Activated CD4-positive, alpha-beta memory T cell treated with anti-CD3 and anti-CD28 coated beads for 36 hours (primary cell): ENCODE measurements at regions not wholly inside any gene's neighbourhood (a gene's known extent, or its start where the extent isn't known, plus 50 kb on each side); places are given as distances from the start of the nearest gene placed in this dataset.
"Not testable (repeated sequence)": the region's sequence is repeated elsewhere in the genome, so short reads cannot be mapped to it uniquely, and the experiment has no call there.

Experiments used
- CTCF ChIA-PET: fragments of 350-600 bp; sonication (Branson Sonifier 250); formaldehyde crosslinking; loops from one replicate; lab custom pipeline; 2021; ENCODE audit warnings: antibody characterized with exemption, inconsistent platforms; lab: Charles Lee
- POLR2A ChIA-PET: fragments of 350-600 bp; sonication (Branson Sonifier 250); formaldehyde crosslinking; loops from one replicate; lab custom pipeline; 2021; ENCODE audit warnings: antibody characterized with exemption; lab: Charles Lee
- DNase-seq: peaks from one replicate; pipeline ENCODE4 v3.0.0-alpha.2; 2020
- H3K27ac Mint-ChIP-seq: one replicate; pipeline ENCODE4 v1.8.0; 2021; ENCODE audit warnings: mixed read lengths
- H3K27me3 Mint-ChIP-seq: one replicate; pipeline ENCODE4 v1.8.0; 2021; ENCODE audit warnings: mixed read lengths
- H3K36me3 Mint-ChIP-seq: one replicate; pipeline ENCODE4 v1.8.0; 2021; ENCODE audit warnings: mixed read lengths
- H3K4me1 Mint-ChIP-seq: one replicate; pipeline ENCODE4 v1.8.0; 2021; ENCODE audit warnings: low read depth, mixed read lengths
- H3K4me3 Mint-ChIP-seq: one replicate; pipeline ENCODE4 v1.8.0; 2021; ENCODE audit warnings: mild to moderate bottlenecking, mixed read lengths
- H3K9me3 Mint-ChIP-seq: one replicate; pipeline ENCODE4 v1.8.0; 2021; ENCODE audit warnings: mixed read lengths
- intact Hi-C: fragments of 100-400 bp; cut with micrococcal nuclease; formaldehyde crosslinking; loops from one replicate; pipeline ENCODE4 v1.15.1; 2023

DNA sequence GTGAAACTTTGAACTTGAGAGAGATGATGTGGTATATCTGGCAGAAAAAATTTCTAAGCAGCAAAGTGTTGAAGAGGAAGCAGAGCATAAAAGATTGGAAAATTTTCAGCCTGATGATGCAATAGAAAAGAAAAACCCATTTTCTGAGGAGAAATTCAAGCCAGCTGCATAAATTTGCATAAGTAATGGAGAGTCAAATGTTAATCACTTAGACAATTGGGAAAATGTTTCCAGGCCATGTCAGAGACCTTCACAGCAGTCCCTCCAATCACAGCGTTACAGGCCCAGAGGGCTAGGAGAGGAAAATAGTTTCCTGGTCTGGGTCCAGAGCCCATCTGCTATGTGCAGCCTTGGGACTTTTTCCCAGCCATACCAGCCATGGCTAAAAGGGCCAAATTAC is 469.0 kb upstream of the FOXG1 start:
- Mint-ChIP-seq H3K36me3 (no peaks in the 10 kb centered on the region), H3K4me1 (no peaks in the 10 kb centered on the region), H3K27ac (no peak overlapping the region), H3K9me3 (peaks cover 47% of the 10 kb centered on the region), H3K27me3 (no peaks in the 10 kb centered on the region), H3K4me3 (no peak overlapping the region)
- intact Hi-C loops = no loop called here
- POLR2A ChIA-PET = no interaction called here
- CTCF ChIA-PET = no interaction called here
- DNase-seq = no peak

DNA sequence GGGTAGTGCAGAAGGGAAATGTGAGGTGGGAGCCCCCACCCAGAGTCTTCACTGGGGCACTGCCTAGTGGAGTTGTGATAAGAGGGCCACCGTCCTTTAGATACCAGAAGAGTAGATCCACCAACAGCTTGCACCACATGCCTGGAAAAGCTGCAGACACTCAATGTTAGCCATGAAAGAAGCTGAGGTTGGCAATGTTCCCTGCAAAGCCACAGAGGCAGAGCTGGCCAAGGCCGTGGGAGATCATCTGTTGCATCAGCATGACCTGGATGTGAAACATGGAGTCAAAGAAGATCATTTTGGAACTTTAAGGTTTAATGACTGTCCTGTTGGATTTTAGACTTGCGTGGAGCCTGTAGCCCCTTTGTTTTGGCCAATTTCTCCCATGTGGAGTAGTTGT is 468.4 kb upstream of the FOXG1 start:
- ChIA-PET POLR2A (no interaction called here), CTCF (no interaction called here)
- H3K4me3 Mint-ChIP-seq = no peak overlapping the region
- no peak overlapping the region for H3K27ac Mint-ChIP-seq
- DNase-seq = no peak
- no peaks in the 10 kb centered on the region for H3K4me1 Mint-ChIP-seq
- H3K27me3 Mint-ChIP-seq = no peaks in the 10 kb centered on the region
- H3K9me3 Mint-ChIP-seq = peaks cover 48% of the 10 kb centered on the region
- no peaks in the 10 kb centered on the region for H3K36me3 Mint-ChIP-seq
- intact Hi-C loops = no loop called here

DNA sequence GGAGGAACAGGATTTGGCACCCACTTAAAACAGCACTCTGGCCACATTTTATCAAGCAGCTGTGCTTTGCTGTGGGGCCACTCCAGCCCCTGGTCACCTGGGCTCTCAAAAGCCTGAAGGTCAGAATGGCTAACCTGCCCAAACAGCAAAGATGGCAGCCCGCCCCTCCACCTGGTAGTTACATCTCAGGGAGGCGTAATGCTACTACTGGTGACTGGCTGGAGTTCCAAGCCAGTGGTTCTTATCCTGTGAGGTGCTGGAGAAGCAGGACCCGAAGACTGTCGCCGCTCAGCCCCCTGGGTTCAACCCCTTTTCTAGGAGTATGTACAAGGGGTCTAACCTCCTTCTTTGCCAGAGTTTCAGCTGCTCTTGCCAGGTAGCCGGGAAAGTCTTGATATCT is 467.4 kb upstream of the FOXG1 start:
- Mint-ChIP-seq H3K27me3 (no peaks in the 10 kb centered on the region), H3K4me3 (no peak overlapping the region), H3K27ac (no peak overlapping the region), H3K4me1 (no peaks in the 10 kb centered on the region), H3K36me3 (no peaks in the 10 kb centered on the region), H3K9me3 (peaks cover 41% of the 10 kb centered on the region)
- ChIA-PET POLR2A (no interaction called here), CTCF (no interaction called here)
- no peak for DNase-seq
- intact Hi-C loops = no loop called here

GRCh38 chr14:28300356-28300755 is 466.2 kb upstream of the FOXG1 start:
- ChIA-PET POLR2A (no interaction called here), CTCF (no interaction called here)
- Mint-ChIP-seq H3K4me3 (no peak overlapping the region), H3K9me3 (peaks cover 31% of the 10 kb centered on the region), H3K36me3 (no peaks in the 10 kb centered on the region), H3K27me3 (no peaks in the 10 kb centered on the region), H3K27ac (no peak overlapping the region), H3K4me1 (no peaks in the 10 kb centered on the region)
- DNase-seq = no peak
- intact Hi-C loops = no loop called here

DNA sequence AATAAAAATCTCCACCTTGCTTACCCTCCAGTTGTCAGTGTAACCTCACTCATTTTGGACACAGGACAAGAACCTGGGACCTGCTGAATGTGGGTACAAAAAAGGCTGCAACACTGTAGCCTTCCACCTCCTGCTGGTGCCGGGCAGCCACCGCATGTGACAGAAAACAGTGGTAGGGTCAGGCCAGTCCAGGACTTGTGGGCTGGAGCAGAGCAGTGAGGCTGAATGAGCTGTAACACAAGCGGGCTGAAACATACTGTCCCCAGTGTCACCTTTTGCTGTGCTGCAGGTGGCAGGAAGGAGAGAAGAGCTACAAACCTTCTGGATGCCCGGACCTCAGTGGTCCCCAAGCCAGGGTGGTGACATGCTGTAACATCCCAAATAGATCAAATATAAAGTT is 465.4 kb upstream of the FOXG1 start:
- no peak overlapping the region for H3K27ac Mint-ChIP-seq
- H3K4me3 Mint-ChIP-seq = no peak overlapping the region
- H3K9me3 Mint-ChIP-seq = peaks cover 31% of the 10 kb centered on the region
- ChIA-PET POLR2A (no interaction called here), CTCF (no interaction called here)
- no peaks in the 10 kb centered on the region for H3K36me3 Mint-ChIP-seq
- no peaks in the 10 kb centered on the region for H3K4me1 Mint-ChIP-seq
- H3K27me3 Mint-ChIP-seq = no peaks in the 10 kb centered on the region
- no peak for DNase-seq
- intact Hi-C loops = no loop called here

- intact Hi-C loops = no loop called here
- DNase-seq = no peak
- ChIA-PET CTCF (no interaction called here), POLR2A (no interaction called here)
- no peak overlapping the region for H3K27ac Mint-ChIP-seq
- H3K4me1 Mint-ChIP-seq = no peaks in the 10 kb centered on the region
- peaks cover 27% of the 10 kb centered on the region for H3K9me3 Mint-ChIP-seq
- no peak overlapping the region for H3K4me3 Mint-ChIP-seq
- no peaks in the 10 kb centered on the region for H3K36me3 Mint-ChIP-seq
- no peaks in the 10 kb centered on the region for H3K27me3 Mint-ChIP-seq
Measured at GRCh38 chr14:28303248-28303647, 463.3 kb upstream of the FOXG1 start.

DNA sequence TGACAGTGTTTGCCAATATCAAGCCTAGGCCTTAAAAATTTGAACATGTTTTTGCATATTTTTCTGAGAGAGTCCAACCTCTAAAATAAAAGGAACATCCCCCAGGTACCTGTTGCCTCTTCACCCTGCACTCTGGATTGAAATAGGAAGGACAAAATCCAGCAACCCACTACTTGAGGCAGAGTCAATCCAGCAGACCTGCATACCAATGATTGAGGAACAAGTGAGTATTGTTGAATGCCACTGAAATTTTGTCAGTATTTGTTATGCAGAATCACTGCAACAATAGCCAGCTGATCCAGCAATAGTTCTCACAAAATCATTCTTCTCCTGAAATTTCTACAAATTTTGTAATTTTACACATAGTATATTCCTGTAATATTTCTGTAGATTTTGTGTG is 460.6 kb upstream of the FOXG1 start:
- intact Hi-C loops = no loop called here
- Mint-ChIP-seq H3K4me1 (no peaks in the 10 kb centered on the region), H3K27me3 (no peaks in the 10 kb centered on the region), H3K36me3 (no peaks in the 10 kb centered on the region), H3K9me3 (peaks cover 24% of the 10 kb centered on the region), H3K4me3 (no peak overlapping the region), H3K27ac (no peak overlapping the region)
- DNase-seq = no peak
- ChIA-PET POLR2A (no interaction called here), CTCF (no interaction called here)

DNA sequence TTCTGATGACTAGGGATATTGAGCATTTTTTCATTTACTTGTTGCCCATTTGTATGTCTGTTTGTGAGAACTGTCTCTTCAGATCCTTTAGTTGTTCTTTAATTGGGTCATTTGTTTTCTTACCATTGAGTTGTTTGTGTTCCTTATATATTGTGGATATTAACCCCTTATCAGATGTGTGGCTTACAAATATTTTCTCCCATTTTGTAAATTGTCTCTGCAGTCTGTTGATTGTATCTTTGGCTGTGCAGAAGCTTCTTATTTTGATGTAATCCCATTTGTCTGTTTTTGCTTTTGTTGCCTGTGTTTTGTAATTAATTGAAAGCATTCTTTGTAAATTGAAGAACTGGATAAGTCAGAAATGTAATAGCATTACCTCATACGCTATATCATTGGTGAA is 459.1 kb upstream of the FOXG1 start:
- no peak overlapping the region for H3K4me3 Mint-ChIP-seq

DNA sequence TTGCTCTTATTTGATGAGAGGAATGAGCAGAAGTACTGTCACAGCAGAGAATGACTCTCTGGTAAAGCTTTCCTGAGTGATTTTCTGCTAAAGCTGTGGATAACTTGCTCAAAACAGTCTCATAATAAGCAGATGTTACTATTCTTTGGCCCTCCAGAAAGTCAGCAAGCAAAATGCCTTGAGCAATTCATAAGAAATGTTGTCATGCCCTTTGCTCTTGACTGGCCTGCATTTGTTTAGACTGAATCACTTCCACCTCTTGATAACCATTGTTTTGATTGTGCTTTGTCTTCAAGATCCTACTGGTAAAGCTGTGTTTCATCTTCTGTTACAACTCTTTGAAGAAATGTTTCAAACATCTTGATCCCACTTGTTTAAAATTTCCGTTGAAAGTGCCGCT is 457.9 kb upstream of the FOXG1 start:
- Mint-ChIP-seq H3K27ac (no peak overlapping the region), H3K27me3 (no peaks in the 10 kb centered on the region), H3K4me1 (no peaks in the 10 kb centered on the region), H3K9me3 (peaks cover 9% of the 10 kb centered on the region), H3K36me3 (no peaks in the 10 kb centered on the region), H3K4me3 (no peak overlapping the region)
- ChIA-PET POLR2A (no interaction called here), CTCF (interaction anchor here (0.7 kb wide), 1 partner anchor 52 kb away, joined by 4 read pairs; no protein-coding TSS in a partner anchor)
- intact Hi-C loops = no loop called here
- no peak for DNase-seq

More for the DNA sequence above, 459.1 kb upstream of the FOXG1 start:
- H3K27ac Mint-ChIP-seq = no peak overlapping the region
- intact Hi-C loops = no loop called here
- no peaks in the 10 kb centered on the region for H3K4me1 Mint-ChIP-seq
- ChIA-PET POLR2A (no interaction called here), CTCF (no interaction called here)
- no peaks in the 10 kb centered on the region for H3K36me3 Mint-ChIP-seq
- no peak for DNase-seq
- no peaks in the 10 kb centered on the region for H3K27me3 Mint-ChIP-seq
- peaks cover 13% of the 10 kb centered on the region for H3K9me3 Mint-ChIP-seq

- H3K9me3 Mint-ChIP-seq, H3K36me3 Mint-ChIP-seq, H3K27me3 Mint-ChIP-seq, H3K4me3 Mint-ChIP-seq, POLR2A ChIA-PET, intact Hi-C loops, DNase-seq, H3K27ac Mint-ChIP-seq, H3K4me1 Mint-ChIP-seq, CTCF ChIA-PET: not testable (repeated sequence)
Measured at GRCh38 chr14:28317890-28318675, 448.5 kb upstream of the FOXG1 start.

- Mint-ChIP-seq H3K27ac (no peak overlapping the region), H3K36me3 (no peaks in the 10 kb centered on the region), H3K9me3 (peaks cover 15% of the 10 kb centered on the region), H3K4me3 (no peak overlapping the region), H3K27me3 (no peaks in the 10 kb centered on the region), H3K4me1 (no peaks in the 10 kb centered on the region)
- ChIA-PET CTCF (no interaction called here), POLR2A (no interaction called here)
- no peak for DNase-seq
- intact Hi-C loops = no loop called here
Measured at GRCh38 chr14:28321475-28322244, 444.9 kb upstream of the FOXG1 start.

DNA sequence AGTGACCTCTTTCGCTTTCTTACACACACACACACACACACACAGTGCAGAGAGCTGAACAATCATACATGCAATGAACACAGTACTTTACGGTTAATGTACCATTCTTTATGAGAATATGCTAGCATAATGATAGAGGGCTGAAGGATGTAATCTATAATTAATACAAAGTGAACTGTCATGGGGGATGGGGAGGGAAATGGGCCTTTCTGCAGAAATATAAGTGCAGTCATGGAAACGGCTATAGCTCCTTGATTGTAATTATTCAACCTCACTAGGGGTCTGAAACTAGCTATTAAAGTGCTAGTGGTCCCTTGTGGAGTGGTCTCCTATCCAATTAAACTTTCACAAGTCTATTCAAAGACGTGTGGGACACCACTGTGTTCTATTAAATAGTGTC is 443.2 kb upstream of the FOXG1 start:
- intact Hi-C loops = no loop called here
- ChIA-PET POLR2A (no interaction called here), CTCF (no interaction called here)
- Mint-ChIP-seq H3K27me3 (no peaks in the 10 kb centered on the region), H3K36me3 (no peaks in the 10 kb centered on the region), H3K4me1 (no peaks in the 10 kb centered on the region), H3K4me3 (no peak overlapping the region), H3K27ac (no peak overlapping the region), H3K9me3 (peaks cover 11% of the 10 kb centered on the region)
- no peak for DNase-seq
